GM19468 (cell line): ENCODE measurements at regions not wholly inside any gene's neighbourhood (a gene's known extent, or its start where the extent isn't known, plus 50 kb on each side); places are given as distances from the start of the nearest gene placed in this dataset.
"Not testable (repeated sequence)": the region's sequence is repeated elsewhere in the genome, so short reads cannot be mapped to it uniquely, and the experiment has no call there.

Experiments used
- ATAC-seq: cut with Tn5 transposase; IDR thresholded peaks from one replicate; pipeline ENCODE4 v1.9.1; 2021; ENCODE audit warnings: mild to moderate bottlenecking, moderate library complexity, moderate number of reproducible peaks; ENCODE audit not compliant: unreplicated experiment; ENCODE audit errors: extremely low read depth

- ATAC-seq = no peak
Observed at GRCh38 chr2:226308323-226308680, 491.3 kb downstream of the IRS1 start.

- no peak for ATAC-seq
Observed at GRCh38 chr2:226307487-226308322, 491.9 kb downstream of the IRS1 start.

GRCh38 chr2:226306969-226307368, 492.7 kb downstream of the IRS1 start:
- no peak for ATAC-seq

GRCh38 chr2:226304308-226304707, 495.3 kb downstream of the IRS1 start:
- ATAC-seq = no peak

GRCh38 chr2:226303707-226304106, 495.9 kb downstream of the IRS1 start:
- no peak for ATAC-seq

GRCh38 chr2:226300196-226300886, 499.3 kb downstream of the IRS1 start:
- peak; percentile 67 for ATAC-seq

GRCh38 chr2:226299771-226300170, 499.8 kb downstream of the IRS1 start:
- no peak for ATAC-seq

GRCh38 chr2:226295681-226296080, 503.9 kb downstream of the IRS1 start:
- ATAC-seq = no peak

GRCh38 chr2:226295123-226295522, 504.5 kb downstream of the IRS1 start:
- no peak for ATAC-seq

GRCh38 chr2:226291281-226291680, 508.3 kb downstream of the IRS1 start:
- ATAC-seq = not testable (repeated sequence)

GRCh38 chr2:226286916-226287315, 512.7 kb downstream of the IRS1 start:
- no peak for ATAC-seq

GRCh38 chr2:226283796-226284195, 515.8 kb downstream of the IRS1 start:
- ATAC-seq = no peak

GRCh38 chr2:226282151-226282550, 517.5 kb downstream of the IRS1 start:
- no peak for ATAC-seq

GRCh38 chr2:226280136-226280535, 519.5 kb downstream of the IRS1 start:
- ATAC-seq = not testable (repeated sequence)

- no peak for ATAC-seq
Observed at GRCh38 chr2:226275215-226275614, 524.4 kb downstream of the IRS1 start.

GRCh38 chr2:226274143-226274542, 525.5 kb downstream of the IRS1 start:
- ATAC-seq = no peak

GRCh38 chr2:226273440-226273839, 526.2 kb downstream of the IRS1 start:
- no peak for ATAC-seq

GRCh38 chr2:226272435-226272834, 527.2 kb downstream of the IRS1 start:
- no peak for ATAC-seq

GRCh38 chr2:226270285-226271058, 529.1 kb downstream of the IRS1 start:
- ATAC-seq = no peak

- no peak for ATAC-seq
Observed at GRCh38 chr2:226267516-226268289, 531.9 kb downstream of the IRS1 start.
